K562 (cell line): ENCODE measurements at regions not wholly inside any gene's neighbourhood (a gene's known extent, or its start where the extent isn't known, plus 50 kb on each side); places are given as distances from the start of the nearest gene placed in this dataset.

Source experiments
- ATAC-seq: fragments of 200-7000 bp; cut with Tn5 transposase; 3 replicates; pipeline ENCODE4 v1.9.1; 2020; ENCODE audit warnings: moderate library complexity
- BruUV-seq: library from RNA; stranded (reverse); fragments of 400-500 nt; replicated peaks from 2 replicates; lab custom pipeline; 2021; lab: Mats Ljungman, UMichigan
- CTCF ChIA-PET: fragments of 300-600 bp; formaldehyde crosslinking; extraction: SDS; loops from one replicate; lab custom pipeline; 2021; ENCODE audit warnings: low intra/inter-chr PET ratio; lab: Yijun Ruan, JAX
- POLR2A ChIA-PET: fragments of 300-600, 350-650 bp; sonication (Branson Sonifier 250); formaldehyde crosslinking; extraction: SDS; loops from one replicate; lab custom pipeline; 2021; ENCODE audit warnings: antibody characterized with exemption, inconsistent platforms; lab: Yijun Ruan, JAX
- DNase-seq, 4 experiments: peaks; one replicate each; pipeline versions ENCODE4 v3.0.0 to v3.0.0-alpha.2; 2011 to 2018; ENCODE audit warnings: low spot score in 3 of 4, mixed read lengths in 3 of 4; ENCODE audit errors: extremely low read depth in 1 of 4
- FAIRE-seq: peaks from 2 replicates; lab custom pipeline; 2011; peaks lifted over from hg19 to GRCh38; lab: Jason Lieb, UNC
- H2AFZ ChIP-seq: 2 replicates; pipeline ENCODE4 v1.6.0; 2011; ENCODE audit warnings: low read depth, low read length, control low read depth, inconsistent platforms
- H3K27ac ChIP-seq: fragments of 200-600 bp; 3 replicates; pipeline ENCODE4 v1.8.0; 2011; ENCODE audit warnings: low read depth, mild to moderate bottlenecking, control low read depth, inconsistent platforms, low read length, moderate library complexity, mixed read lengths; ENCODE audit errors: extremely low read depth
- H3K27me3 ChIP-seq, 2 experiments: fragments of 300-600 bp in 1 of 2; 2 replicates in 1 of 2; 3 replicates in 1 of 2; pipeline versions ENCODE4 v1.6.0 to v1.8.0; 2011; ENCODE audit warnings: inconsistent platforms in 2 of 2, low read length in 2 of 2, mild to moderate bottlenecking in 1 of 2, mixed read lengths in 1 of 2, moderate library complexity in 1 of 2; ENCODE audit not compliant: control insufficient read depth in 2 of 2, insufficient read depth in 2 of 2
- H3K36me3 ChIP-seq: fragments of 300-600 bp; 3 replicates; pipeline ENCODE4 v1.8.0; 2011; ENCODE audit warnings: mild to moderate bottlenecking, low read length, inconsistent platforms; ENCODE audit not compliant: control insufficient read depth, insufficient read depth
- H3K4me1 ChIP-seq, 2 experiments: fragments of 200-600 bp in 1 of 2; replicated peaks in 1 of 2; 2 replicates in 1 of 2; 3 replicates in 1 of 2; pipeline versions ENCODE4 v1.5.1 to v1.8.0; 2011; ENCODE audit warnings: inconsistent platforms in 2 of 2, low read length in 2 of 2, mild to moderate bottlenecking in 1 of 2, mixed read lengths in 1 of 2, moderate library complexity in 1 of 2; ENCODE audit not compliant: control insufficient read depth in 2 of 2, insufficient read depth in 2 of 2
- H3K4me2 ChIP-seq: 2 replicates; pipeline ENCODE4 v1.6.1; 2011; ENCODE audit warnings: low read length, control low read depth, inconsistent platforms, mixed read lengths; ENCODE audit not compliant: insufficient read depth
- H3K4me3 ChIP-seq: fragments of 200-600 bp; sonication (generic), shearing (Covaris generic); 2 replicates; pipeline ENCODE4 v1.5.1; 2016; ENCODE audit warnings: control low read depth, inconsistent platforms
- H3K79me2 ChIP-seq: fragments of 200-600 bp; 3 replicates; pipeline ENCODE4 v1.8.0; 2011; ENCODE audit warnings: low read length, inconsistent platforms; ENCODE audit not compliant: control insufficient read depth, insufficient read depth
- H3K9ac ChIP-seq, 2 experiments: 2 replicates each; pipeline versions ENCODE4 v1.6.0 to v1.6.1; 2011; ENCODE audit warnings: low read depth in 2 of 2, low read length in 2 of 2, control low read depth in 1 of 2, inconsistent platforms in 1 of 2, mild to moderate bottlenecking in 1 of 2, mixed read lengths in 1 of 2; ENCODE audit not compliant: insufficient read depth in 1 of 2
- H3K9me1 ChIP-seq: one replicate; pipeline ENCODE4 v1.6.0; 2011; ENCODE audit warnings: inconsistent platforms, mild to moderate bottlenecking, low read length, moderate library complexity; ENCODE audit not compliant: control insufficient read depth, insufficient read depth
- H3K9me3 ChIP-seq: replicated peaks from 2 replicates; pipeline ENCODE4 v1.5.1; 2011; ENCODE audit warnings: low read depth, low read length, inconsistent platforms; ENCODE audit not compliant: control insufficient read depth, insufficient read depth
- H4K20me1 ChIP-seq: replicated peaks from 2 replicates; pipeline ENCODE4 v1.6.1; 2011; ENCODE audit warnings: low read length, inconsistent platforms, mixed read lengths; ENCODE audit not compliant: control insufficient read depth, insufficient read depth
- POLR2A ChIP-seq: fragments of 450-650 bp; conservative IDR thresholded peaks from 2 replicates; pipeline ENCODE4 v1.6.1; 2016
- WGBS: fragments of 100-300 bp; shearing (Covaris generic); methylation state at CpG from one replicate; pipeline ENCODE4 v1.1.6; 2016; ENCODE audit warnings: low coverage, mixed read lengths; ENCODE audit not compliant: insufficient coverage; ENCODE audit errors: missing lambda C conversion rate; 5-methylcytosine and 5-hydroxymethylcytosine counted together
- in situ Hi-C: fragments of 300-500 bp; cut with MboI; formaldehyde crosslinking; loops from 4 replicates; pipeline ENCODE4 v1.15.0; 2018; ENCODE audit warnings: inconsistent platforms, mixed read lengths
- intact Hi-C: fragments of 100-400 bp; cut with micrococcal nuclease; formaldehyde crosslinking; loops from 2 replicates; pipeline ENCODE4 v1.14.2; 2022
- TF ChIP-seq, protein P1 (sequence below): sonication (generic); formaldehyde crosslinking; IDR thresholded peaks from 2 replicates; pipeline ENCODE4 v1.8.1; 2023; ENCODE audit warnings: mild to moderate bottlenecking, missing genetic modification reagents
- TF ChIP-seq, protein P2 (sequence below): fragments of 450-650 bp; formaldehyde crosslinking; IDR thresholded peaks from 2 replicates; pipeline ENCODE4 v1.4.0; 2022; ENCODE audit warnings: mild to moderate bottlenecking, moderate library complexity

DNA sequence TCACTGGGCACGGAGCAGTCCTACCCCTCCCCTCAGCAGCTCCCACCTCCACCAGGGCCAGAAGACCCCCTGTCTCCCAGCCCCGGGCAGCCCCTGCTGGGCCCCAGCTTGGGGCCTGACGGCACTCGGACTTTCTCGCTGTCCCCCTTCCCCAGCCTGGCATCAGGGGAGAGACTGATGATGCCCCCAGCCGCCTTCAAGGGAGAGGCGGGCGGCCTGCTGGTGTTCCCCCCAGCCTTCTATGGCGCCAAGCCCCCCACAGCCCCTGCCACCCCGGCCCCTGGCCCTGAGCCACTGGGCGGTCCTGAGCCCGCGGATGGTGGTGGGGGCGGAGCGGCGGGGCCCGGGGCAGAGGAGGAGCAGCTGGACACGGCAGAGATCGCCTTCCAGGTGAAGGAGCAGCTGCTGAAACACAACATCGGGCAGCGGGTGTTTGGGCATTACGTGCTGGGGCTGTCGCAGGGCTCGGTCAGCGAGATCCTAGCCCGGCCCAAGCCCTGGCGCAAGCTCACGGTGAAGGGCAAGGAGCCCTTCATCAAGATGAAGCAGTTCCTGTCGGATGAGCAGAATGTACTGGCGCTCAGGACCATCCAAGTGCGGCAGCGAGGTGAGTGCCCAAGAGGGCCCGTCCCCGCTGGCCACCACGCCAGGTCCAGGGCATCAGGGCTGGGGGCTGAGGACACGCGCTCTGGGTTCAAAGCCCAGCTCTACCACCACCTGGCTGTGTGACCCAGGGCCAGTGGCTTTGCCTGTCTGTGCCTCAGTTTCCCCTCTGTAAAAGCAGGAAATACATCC is 58.6 kb downstream of the PHETA1 start:
- no peak overlapping the region for H3K9ac ChIP-seq
- BruUV-seq, result no TSS peak
- CTCF ChIA-PET, result no interaction called here
- 2% methylated on average over 25 of the region's 37 CpGs for WGBS
- H3K4me1 ChIP-seq, result peaks cover 0 to 5% of the 10 kb centered on the region in 2 experiments; a peak in 1 of 5 replicates
- H4K20me1 ChIP-seq, result 0 out of 2 replicates have a peak, but pooled peaks cover 3% of the 10 kb centered on the region
- POLR2A ChIA-PET, result interaction anchor here (0.6 kb wide), 1 partner anchor 103 kb away, joined by 4 read pairs; no protein-coding TSS in a partner anchor
- H3K4me2 ChIP-seq, result no peak overlapping the region
- no peaks in the 10 kb centered on the region for H3K9me1 ChIP-seq
- no peak overlapping the region for H3K27ac ChIP-seq
- H3K36me3 ChIP-seq, result no peaks in the 10 kb centered on the region
- no peak overlapping the region for H2AFZ ChIP-seq
- ATAC-seq, result no peak
- in situ Hi-C loops (loop anchor here (10.0 kb wide), 1 partner anchor 375 kb away; no protein-coding TSS in a partner anchor), intact Hi-C loops (no loop called here)
- H3K9me3 ChIP-seq, result peaks cover 8% of the 10 kb centered on the region; the same call in 1 of the 2 replicates
- no peak for TF ChIP-seq POLR2A
- TF ChIP-seq, protein P1, sequence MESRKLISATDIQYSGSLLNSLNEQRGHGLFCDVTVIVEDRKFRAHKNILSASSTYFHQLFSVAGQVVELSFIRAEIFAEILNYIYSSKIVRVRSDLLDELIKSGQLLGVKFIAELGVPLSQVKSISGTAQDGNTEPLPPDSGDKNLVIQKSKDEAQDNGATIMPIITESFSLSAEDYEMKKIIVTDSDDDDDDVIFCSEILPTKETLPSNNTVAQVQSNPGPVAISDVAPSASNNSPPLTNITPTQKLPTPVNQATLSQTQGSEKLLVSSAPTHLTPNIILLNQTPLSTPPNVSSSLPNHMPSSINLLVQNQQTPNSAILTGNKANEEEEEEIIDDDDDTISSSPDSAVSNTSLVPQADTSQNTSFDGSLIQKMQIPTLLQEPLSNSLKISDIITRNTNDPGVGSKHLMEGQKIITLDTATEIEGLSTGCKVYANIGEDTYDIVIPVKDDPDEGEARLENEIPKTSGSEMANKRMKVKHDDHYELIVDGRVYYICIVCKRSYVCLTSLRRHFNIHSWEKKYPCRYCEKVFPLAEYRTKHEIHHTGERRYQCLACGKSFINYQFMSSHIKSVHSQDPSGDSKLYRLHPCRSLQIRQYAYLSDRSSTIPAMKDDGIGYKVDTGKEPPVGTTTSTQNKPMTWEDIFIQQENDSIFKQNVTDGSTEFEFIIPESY (CRISPR knock-in tag), result no peak
- TF ChIP-seq, protein P2, sequence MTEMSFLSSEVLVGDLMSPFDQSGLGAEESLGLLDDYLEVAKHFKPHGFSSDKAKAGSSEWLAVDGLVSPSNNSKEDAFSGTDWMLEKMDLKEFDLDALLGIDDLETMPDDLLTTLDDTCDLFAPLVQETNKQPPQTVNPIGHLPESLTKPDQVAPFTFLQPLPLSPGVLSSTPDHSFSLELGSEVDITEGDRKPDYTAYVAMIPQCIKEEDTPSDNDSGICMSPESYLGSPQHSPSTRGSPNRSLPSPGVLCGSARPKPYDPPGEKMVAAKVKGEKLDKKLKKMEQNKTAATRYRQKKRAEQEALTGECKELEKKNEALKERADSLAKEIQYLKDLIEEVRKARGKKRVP (CRISPR knock-in tag), result no peak
- H3K79me2 ChIP-seq, result no peaks in the 10 kb centered on the region
- H3K4me3 ChIP-seq, result no peak overlapping the region
- no peak for DNase-seq
- FAIRE-seq, result no peak
- H3K27me3 ChIP-seq, result peaks cover 4 to 33% of the 10 kb centered on the region in 2 experiments; a peak in 3 of 5 replicates
